GM13977 (cell line): ENCODE measurements at regions not wholly inside any gene's neighbourhood (a gene's known extent, or its start where the extent isn't known, plus 50 kb on each side); places are given as distances from the start of the nearest gene placed in this dataset.

ENCODE experiments used
- DNase-seq: peaks from one replicate; pipeline ENCODE4 v3.0.0; 2012; ENCODE audit warnings: low spot score
- in situ Hi-C: fragments of 300-500 bp; cut with MboI; formaldehyde crosslinking; loops from one replicate; pipeline ENCODE4 v1.12.0; 2022; ENCODE audit warnings: low sequenced_read_pairs, low pct_unique_long_range_greater_than_20kb, mixed read lengths, inconsistent platforms; ENCODE audit not compliant: unreplicated experiment
- TF ChIP-seq, protein P1 (sequence below): IDR thresholded peaks from 2 replicates; pipeline ENCODE4 v1.5.1; 2012; ENCODE audit warnings: mild to moderate bottlenecking, control low read depth; ENCODE audit not compliant: insufficient read depth; ENCODE audit errors: extremely low read depth, missing control alignments

DNA sequence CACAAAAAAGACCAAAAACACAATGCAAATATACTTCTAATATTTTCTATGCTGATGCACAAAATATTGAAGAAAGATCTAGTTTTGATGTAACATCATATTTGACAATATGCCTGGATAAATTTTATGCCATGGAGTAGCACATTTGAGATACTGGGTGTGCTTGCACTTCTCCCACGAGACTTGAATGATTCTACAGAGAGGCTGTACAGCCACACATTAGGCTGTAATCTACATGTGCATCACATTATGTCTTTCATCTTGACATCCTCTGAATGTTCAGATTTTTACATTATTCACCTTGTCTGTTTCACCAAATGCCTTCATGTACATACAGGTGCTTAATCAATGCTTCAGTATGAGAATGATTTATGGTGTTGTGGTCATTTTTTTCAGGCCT lies 756.4 kb upstream of the CDH7 start:
- no peak for DNase-seq
- in situ Hi-C loops: no loop called here
- TF ChIP-seq, protein P1, sequence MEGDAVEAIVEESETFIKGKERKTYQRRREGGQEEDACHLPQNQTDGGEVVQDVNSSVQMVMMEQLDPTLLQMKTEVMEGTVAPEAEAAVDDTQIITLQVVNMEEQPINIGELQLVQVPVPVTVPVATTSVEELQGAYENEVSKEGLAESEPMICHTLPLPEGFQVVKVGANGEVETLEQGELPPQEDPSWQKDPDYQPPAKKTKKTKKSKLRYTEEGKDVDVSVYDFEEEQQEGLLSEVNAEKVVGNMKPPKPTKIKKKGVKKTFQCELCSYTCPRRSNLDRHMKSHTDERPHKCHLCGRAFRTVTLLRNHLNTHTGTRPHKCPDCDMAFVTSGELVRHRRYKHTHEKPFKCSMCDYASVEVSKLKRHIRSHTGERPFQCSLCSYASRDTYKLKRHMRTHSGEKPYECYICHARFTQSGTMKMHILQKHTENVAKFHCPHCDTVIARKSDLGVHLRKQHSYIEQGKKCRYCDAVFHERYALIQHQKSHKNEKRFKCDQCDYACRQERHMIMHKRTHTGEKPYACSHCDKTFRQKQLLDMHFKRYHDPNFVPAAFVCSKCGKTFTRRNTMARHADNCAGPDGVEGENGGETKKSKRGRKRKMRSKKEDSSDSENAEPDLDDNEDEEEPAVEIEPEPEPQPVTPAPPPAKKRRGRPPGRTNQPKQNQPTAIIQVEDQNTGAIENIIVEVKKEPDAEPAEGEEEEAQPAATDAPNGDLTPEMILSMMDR: no peak

DNA sequence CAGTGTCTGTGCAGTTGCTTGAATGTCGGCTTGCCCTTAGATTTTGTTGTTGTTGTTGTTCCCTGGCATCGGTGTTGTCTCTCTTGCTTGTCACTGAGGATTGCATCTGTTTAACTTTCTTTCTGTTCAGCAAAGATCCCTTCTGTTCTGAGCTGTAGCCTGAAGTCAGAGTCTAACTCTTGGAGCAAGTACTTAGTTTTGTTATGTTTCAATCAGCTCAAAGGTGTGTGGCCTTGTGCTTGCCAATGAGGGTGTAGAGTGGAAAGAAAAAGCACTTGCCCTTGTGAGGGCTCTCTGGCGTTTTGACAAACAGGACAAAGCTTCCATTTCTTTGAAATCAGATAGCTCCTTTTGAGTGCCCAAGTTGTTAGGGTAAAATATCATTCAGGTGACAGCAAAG lies 757.1 kb upstream of the CDH7 start:
- DNase-seq: no peak
- TF ChIP-seq, protein P1: no peak
- in situ Hi-C loops: no loop called here

DNA sequence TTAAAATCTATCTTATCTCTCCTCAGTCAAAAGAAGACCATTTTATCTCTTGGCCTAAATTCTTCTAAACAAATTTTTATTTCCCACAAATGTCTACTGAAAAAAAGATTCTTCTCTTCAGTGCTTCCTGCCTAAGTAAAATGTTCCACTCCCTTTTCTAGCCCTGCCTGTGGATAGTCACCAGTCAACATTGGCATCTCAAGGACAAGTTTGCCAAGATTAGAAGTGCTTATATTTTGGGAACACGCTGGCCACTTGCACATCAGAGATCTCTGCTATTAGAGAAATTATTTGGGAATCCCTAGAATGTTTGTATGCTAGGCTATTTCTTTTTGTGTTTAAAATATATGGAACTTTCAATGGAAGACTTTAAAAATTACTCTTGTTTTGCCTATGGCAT lies 758.2 kb upstream of the CDH7 start:
- in situ Hi-C loops: no loop called here
- TF ChIP-seq, protein P1: no peak
- no peak for DNase-seq

DNA sequence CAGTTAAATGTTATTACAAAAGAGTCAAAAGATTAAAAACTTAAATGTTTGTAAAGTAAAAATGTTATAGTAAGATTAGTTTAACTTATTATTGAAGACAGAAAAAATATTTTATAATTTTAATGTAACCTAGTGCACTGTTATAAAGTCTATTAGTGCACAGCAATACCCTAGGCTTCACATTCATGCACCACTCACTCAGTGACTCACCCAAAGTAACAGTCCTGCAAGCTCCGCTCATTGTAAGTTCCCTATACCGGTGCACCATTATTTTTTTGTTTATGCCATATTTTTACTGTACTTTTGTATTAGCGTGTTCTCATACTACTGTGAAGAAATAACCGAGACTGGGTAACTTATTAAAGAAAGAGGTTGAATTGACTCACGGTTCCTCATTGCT lies 759.7 kb upstream of the CDH7 start:
- no peak for DNase-seq
- in situ Hi-C loops: no loop called here
- TF ChIP-seq, protein P1: no peak

DNA sequence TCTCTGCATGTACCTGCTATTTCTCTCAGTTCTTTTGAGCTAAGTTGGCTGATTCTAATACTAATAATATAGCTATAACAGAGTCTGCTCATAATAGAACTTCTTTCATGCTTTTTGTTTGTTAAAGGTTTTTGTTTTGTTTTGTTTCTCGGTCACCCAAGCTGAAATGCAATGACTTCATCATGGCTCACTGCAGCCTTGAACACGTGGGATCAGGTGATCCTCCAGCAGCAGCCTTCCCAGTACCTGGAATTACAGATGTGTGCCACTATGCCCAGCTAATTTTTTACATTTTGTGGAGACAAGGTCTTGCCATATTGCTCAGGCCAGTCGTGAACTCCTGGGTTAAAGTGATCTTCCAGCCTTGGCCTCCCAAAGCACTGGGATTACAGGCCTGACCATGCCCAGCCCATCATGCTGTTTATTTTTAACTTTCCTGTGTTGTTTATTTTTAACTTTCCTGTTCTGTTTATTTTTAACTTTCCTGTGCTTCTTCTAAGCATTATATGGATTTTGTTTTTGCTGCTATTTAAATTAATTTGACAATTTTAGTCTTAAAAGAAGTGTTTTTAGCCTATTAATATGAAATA lies 763.8 kb upstream of the CDH7 start:
- DNase-seq: no peak
- TF ChIP-seq, protein P1: no peak
- in situ Hi-C loops: no loop called here

DNA sequence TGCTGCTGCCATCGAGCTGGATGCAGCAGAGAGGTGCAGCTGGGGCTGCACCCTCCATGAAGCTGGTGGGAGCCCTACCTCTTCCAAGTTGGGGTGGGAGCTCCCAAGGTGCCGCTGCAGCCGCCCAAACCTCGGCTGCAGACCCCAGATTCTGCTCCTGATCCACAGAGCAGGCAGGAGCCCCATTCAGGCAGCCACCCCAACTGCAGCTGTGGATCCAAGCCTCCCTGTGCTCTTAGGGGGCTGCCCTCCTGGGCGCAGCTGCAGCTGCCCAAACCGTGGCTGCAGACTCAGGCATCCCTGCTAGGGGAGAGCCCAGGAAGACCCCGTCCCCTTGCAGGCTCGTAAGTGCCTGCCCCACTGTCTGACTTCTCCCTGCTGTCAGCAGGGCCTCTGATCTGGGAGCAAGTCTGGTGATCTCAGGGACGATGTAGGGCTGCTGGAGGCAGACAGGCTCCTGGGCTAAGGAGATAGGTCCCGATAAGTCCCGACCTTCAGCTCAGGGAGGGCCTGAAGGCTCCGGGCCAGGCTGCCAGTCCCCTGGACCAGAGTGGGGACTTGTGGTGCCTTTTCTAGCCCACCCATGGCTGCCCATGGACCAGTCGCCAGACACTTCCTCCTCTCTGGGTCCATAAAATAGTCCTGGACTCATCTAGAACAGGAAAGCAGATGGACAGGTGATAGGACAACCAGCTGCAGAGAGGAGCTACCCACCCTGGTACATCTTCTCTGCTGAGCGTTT lies 767.1 kb upstream of the CDH7 start:
- TF ChIP-seq, protein P1: no peak
- DNase-seq: no peak
- in situ Hi-C loops: no loop called here
